IMR-90 (cell line): ENCODE measurements at regions not wholly inside any gene's neighbourhood (a gene's known extent, or its start where the extent isn't known, plus 50 kb on each side); places are given as distances from the start of the nearest gene placed in this dataset.

Experiments used
- CHD1 ChIP-seq: IDR thresholded peaks from 2 replicates; pipeline ENCODE4 v1.6.1; 2012; ENCODE audit warnings: low read depth, low read length, improper control_type of control experiment
- CTCF ChIP-seq: conservative IDR thresholded peaks from 2 replicates; pipeline ENCODE4 v1.5.1; 2012; ENCODE audit warnings: mild to moderate bottlenecking, low read depth, low read length, improper control_type of control experiment

- no peak for TF ChIP-seq CHD1
- TF ChIP-seq CTCF: no peak
Observed at GRCh38 chr9:71363286-71363961, 242.0 kb upstream of the TRPM3 start.
